ENCODE measurements at regions not wholly inside any gene's neighbourhood (a gene's known extent, or its start where the extent isn't known, plus 50 kb on each side); places are given as distances from the start of the nearest gene placed in this dataset.
"Not testable (repeated sequence)": the region's sequence is repeated elsewhere in the genome, so short reads cannot be mapped to it uniquely, and the experiment has no call there.

DNA sequence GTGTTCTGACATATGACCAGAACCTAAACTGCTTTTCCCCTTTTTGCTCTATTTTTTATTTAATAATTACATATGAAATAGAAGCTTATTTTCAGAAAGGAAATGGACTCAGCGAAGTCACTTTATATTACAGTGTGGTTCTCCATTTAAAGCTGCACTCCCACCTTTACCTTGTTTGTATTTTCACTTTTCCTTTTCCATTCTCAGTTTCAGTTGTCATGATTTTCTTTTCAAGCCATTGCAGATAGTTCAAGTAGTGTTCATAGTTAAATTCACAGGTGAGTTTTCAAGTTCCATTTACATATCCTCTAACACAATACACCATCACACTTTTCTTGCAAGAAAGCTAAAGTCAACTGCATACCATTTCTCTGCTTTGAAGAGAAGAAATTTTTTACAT is 400.2 kb downstream of the HACE1 start:
- no peak for TF ChIP-seq POLR2A (IDR thresholded peaks at IDR 0.05)
- no peak for TF ChIP-seq EP300 (IDR thresholded peaks at IDR 0.05)
- no peak for TF ChIP-seq CTCF (IDR thresholded peaks at IDR 0.05)
- intact Hi-C loops (cut with DNase I): no loop called here
- no peak overlapping the region for H3K27ac ChIP-seq
- no peaks in the 10 kb centered on the region for H3K9me3 ChIP-seq
- H3K27me3 ChIP-seq: no peaks in the 10 kb centered on the region
- H3K4me1 ChIP-seq: no peaks in the 10 kb centered on the region
- H3K4me3 ChIP-seq: no peak overlapping the region
- WGBS, 2 donors: 73 to 88% methylated on average over 1 of the region's 1 CpG
- H3K36me3 ChIP-seq: no peaks in the 10 kb centered on the region
- no peak for DNase-seq

DNA sequence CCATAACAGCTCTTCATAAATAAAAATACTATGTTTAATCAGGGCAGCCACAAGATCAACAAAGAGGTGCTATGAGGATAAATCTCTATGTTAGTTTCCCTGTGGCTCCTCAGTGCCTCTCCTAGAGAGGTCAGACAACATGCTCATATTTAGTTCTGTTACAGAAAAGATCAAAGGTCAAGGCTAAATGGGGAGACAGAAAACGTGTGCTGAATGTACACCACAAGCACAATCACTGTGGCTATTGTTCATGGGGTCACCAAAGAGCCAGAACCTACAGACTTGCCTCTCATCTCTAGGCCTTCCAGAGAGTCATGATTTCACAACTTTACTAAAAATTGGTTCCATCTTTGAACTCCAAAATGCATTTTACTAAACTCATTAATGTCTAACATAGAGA is 409.8 kb downstream of the HACE1 start:
- peaks cover 0 to 1% (median 0%) of the 10 kb centered on the region in 4 donors for H3K9me3 ChIP-seq
- H3K36me3 ChIP-seq: no peaks in the 10 kb centered on the region
- 4 to 38% methylated on average over 1 of the region's 1 CpG for WGBS, 2 donors
- no peak overlapping the region for H3K27ac ChIP-seq
- TF ChIP-seq EP300 (IDR thresholded peaks at IDR 0.05): no peak
- TF ChIP-seq CTCF (IDR thresholded peaks at IDR 0.05): no peak
- TF ChIP-seq POLR2AphosphoS5 (IDR thresholded peaks at IDR 0.05): no peak
- TF ChIP-seq POLR2A (IDR thresholded peaks at IDR 0.05): no peak
- H3K4me3 ChIP-seq: no peak overlapping the region
- intact Hi-C loops (cut with DNase I): no loop called here
- no peaks in the 10 kb centered on the region for H3K4me1 ChIP-seq
- no peaks in the 10 kb centered on the region for H3K27me3 ChIP-seq
- no peak for DNase-seq

- 94 to 95% methylated on average over 45 of the region's 45 CpGs for WGBS, 2 donors
- intact Hi-C loops (cut with DNase I); H3K9me3 ChIP-seq; H3K4me3 ChIP-seq; H3K4me1 ChIP-seq; H3K36me3 ChIP-seq; DNase-seq; H3K27ac ChIP-seq; H3K27me3 ChIP-seq: not testable (repeated sequence)
Observed at GRCh38 chr6:104446101-104447080, 413.3 kb downstream of the HACE1 start.

GRCh38 chr6:104434519-104434918 is 425.2 kb downstream of the HACE1 start:
- Histone ChIP-seq H3K27me3 (no peaks in the 10 kb centered on the region), H3K9me3 (no peaks in the 10 kb centered on the region), H3K36me3 (no peaks in the 10 kb centered on the region), H3K4me1 (no peaks in the 10 kb centered on the region), H3K4me3 (no peak overlapping the region), H3K27ac (no peak overlapping the region)
- WGBS, 2 donors: 45 to 57% methylated on average over 2 of the region's 2 CpGs
- DNase-seq: no peak
- intact Hi-C loops (cut with DNase I): no loop called here
- no peak for TF ChIP-seq POLR2A (IDR thresholded peaks at IDR 0.05)
- TF ChIP-seq CTCF (IDR thresholded peaks at IDR 0.05): no peak
- TF ChIP-seq POLR2AphosphoS5 (IDR thresholded peaks at IDR 0.05): no peak
- TF ChIP-seq EP300 (IDR thresholded peaks at IDR 0.05): no peak

DNA sequence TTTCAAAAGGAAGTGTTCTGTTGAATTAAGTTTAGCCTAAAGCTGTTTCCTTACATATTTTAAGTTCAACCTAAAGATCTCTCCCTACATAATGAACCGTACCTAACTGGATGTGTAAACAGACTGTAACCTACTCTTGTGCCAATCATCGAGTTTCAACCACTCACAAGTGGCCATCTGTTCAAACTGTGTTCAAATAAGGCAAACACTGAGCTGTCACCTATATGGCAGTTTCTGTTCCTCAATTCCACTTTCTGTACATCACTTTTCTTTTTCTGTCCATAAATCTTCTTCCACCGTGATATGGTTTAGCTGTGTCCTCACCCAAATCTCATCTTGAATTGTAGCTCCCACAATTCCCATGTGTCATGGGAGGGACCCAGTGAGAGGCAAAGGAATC is 428.6 kb downstream of the HACE1 start:
- Histone ChIP-seq H3K9me3 (peaks cover 0 to 3% (median 0%) of the 10 kb centered on the region in 4 donors), H3K27me3 (no peaks in the 10 kb centered on the region), H3K4me3 (no peak overlapping the region), H3K4me1 (no peaks in the 10 kb centered on the region), H3K36me3 (no peaks in the 10 kb centered on the region), H3K27ac (no peak overlapping the region)
- 75 to 80% methylated on average over 3 of the region's 3 CpGs for whole genome bisulfite sequencing, 2 donors
- TF ChIP-seq POLR2AphosphoS5 (IDR thresholded peaks at IDR 0.05) (no peak), EP300 (IDR thresholded peaks at IDR 0.05) (no peak), CTCF (IDR thresholded peaks at IDR 0.05) (no peak), POLR2A (IDR thresholded peaks at IDR 0.05) (no peak)
- intact Hi-C loops (cut with DNase I): no loop called here
- DNase-seq: no peak
